Transverse colon (tissue), 4 donors: ENCODE measurements at regions not wholly inside any gene's neighbourhood (a gene's known extent, or its start where the extent isn't known, plus 50 kb on each side); places are given as distances from the start of the nearest gene placed in this dataset.

ENCODE experiments used
- CTCF ChIP-seq, 5 experiments: fragments of 200-600 bp in 3 of 5; fragments of 450-650 bp in 2 of 5; sonication (generic) in 3 of 5; IDR thresholded peaks; 1 replicate in 2 of 5; 2 replicates in 3 of 5; pipeline ENCODE4 v1.5.1; 2016 to 2017; ENCODE audit warnings: antibody characterized with exemption in 5 of 5, inconsistent platforms in 3 of 5, mild to moderate bottlenecking in 2 of 5, moderate library complexity in 1 of 5
- POLR2AphosphoS5 ChIP-seq, 3 donors: sonication (generic); formaldehyde crosslinking; IDR thresholded peaks; one replicate each; pipeline ENCODE4 v1.6.1; 2016; ENCODE audit warnings: antibody characterized with exemption in 3 of 3

DNA sequence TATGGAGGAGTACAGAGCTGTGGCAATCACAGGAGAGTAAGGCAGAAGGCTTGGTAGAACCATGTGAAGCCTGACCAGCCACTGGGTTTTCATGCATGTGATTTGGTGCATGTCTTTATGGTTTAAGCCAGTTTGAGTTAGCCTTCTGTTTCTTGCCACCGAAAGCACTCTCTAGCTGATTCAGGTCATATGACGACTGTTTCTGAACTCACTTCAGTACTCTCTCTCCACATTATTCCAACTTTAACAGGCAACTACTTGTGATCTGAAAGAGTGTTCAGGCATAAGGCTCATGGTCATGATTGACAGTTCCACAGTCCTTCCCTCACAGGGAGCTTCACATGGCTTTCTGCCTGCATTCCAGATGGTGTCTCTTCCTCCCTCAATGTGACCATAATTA, 63.3 kb upstream of the TAB2 start:
- TF ChIP-seq CTCF (IDR thresholded peaks at IDR 0.05) (no peak), POLR2AphosphoS5 (IDR thresholded peaks at IDR 0.05) (no peak)
